ENCODE measurements at regions not wholly inside any gene's neighbourhood (a gene's known extent, or its start where the extent isn't known, plus 50 kb on each side); places are given as distances from the start of the nearest gene placed in this dataset.

- no peak for TF ChIP-seq CTCF (IDR thresholded peaks at IDR 0.05)
- no peak for TF ChIP-seq POLR2A (IDR thresholded peaks at IDR 0.05)
These were observed 489.7 kb downstream of the QKI start for GRCh38 chr6:163904186-163904585.
